GM23338 (cell line): ENCODE measurements at regions not wholly inside any gene's neighbourhood (a gene's known extent, or its start where the extent isn't known, plus 50 kb on each side); places are given as distances from the start of the nearest gene placed in this dataset.

Experiments used
- EZH2 ChIP-seq: fragments of 200-600 bp; sonication (generic); IDR thresholded peaks from one replicate; pipeline ENCODE4 v1.8.0; 2017; ENCODE audit warnings: antibody characterized with exemption, mild to moderate bottlenecking, low read depth; ENCODE audit not compliant: unreplicated experiment
- TF ChIP-seq, protein P1 (sequence below): IDR thresholded peaks from one replicate; pipeline ENCODE4 v1.6.1; 2018; ENCODE audit warnings: antibody characterized with exemption; ENCODE audit not compliant: unreplicated experiment
- TF ChIP-seq, protein P2 (sequence below), 2 experiments: fragments of 200-600 bp in 1 of 2; sonication (generic) in 1 of 2; conservative IDR thresholded peaks; 2 replicates each; pipeline versions ENCODE4 v1.5.1 to v1.6.1; 2016 to 2017; ENCODE audit warnings: antibody characterized with exemption in 2 of 2, low read depth in 2 of 2, mild to moderate bottlenecking in 2 of 2, moderate library complexity in 1 of 2

DNA sequence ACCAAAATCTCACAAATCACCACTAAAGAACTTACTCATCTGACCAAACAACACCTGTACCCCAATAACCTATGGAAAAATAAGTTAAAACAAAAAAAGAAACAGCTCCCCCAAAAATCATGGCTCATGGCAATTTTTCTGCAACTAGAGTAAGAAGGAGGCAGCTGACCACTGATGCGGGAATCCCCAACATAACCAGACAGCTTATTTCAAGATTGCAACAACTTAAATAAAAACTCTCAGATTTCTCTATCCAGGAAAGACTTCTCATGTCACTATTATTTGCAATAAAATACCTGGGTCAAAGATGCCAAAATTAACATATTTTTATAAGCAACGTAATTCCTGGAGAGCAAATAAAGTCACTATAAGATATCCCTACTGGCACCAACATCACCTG, 128.1 kb upstream of the LY86 start:
- no peak for TF ChIP-seq EZH2
- TF ChIP-seq, protein P1, sequence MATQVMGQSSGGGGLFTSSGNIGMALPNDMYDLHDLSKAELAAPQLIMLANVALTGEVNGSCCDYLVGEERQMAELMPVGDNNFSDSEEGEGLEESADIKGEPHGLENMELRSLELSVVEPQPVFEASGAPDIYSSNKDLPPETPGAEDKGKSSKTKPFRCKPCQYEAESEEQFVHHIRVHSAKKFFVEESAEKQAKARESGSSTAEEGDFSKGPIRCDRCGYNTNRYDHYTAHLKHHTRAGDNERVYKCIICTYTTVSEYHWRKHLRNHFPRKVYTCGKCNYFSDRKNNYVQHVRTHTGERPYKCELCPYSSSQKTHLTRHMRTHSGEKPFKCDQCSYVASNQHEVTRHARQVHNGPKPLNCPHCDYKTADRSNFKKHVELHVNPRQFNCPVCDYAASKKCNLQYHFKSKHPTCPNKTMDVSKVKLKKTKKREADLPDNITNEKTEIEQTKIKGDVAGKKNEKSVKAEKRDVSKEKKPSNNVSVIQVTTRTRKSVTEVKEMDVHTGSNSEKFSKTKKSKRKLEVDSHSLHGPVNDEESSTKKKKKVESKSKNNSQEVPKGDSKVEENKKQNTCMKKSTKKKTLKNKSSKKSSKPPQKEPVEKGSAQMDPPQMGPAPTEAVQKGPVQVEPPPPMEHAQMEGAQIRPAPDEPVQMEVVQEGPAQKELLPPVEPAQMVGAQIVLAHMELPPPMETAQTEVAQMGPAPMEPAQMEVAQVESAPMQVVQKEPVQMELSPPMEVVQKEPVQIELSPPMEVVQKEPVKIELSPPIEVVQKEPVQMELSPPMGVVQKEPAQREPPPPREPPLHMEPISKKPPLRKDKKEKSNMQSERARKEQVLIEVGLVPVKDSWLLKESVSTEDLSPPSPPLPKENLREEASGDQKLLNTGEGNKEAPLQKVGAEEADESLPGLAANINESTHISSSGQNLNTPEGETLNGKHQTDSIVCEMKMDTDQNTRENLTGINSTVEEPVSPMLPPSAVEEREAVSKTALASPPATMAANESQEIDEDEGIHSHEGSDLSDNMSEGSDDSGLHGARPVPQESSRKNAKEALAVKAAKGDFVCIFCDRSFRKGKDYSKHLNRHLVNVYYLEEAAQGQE = no peak
- TF ChIP-seq, protein P2, sequence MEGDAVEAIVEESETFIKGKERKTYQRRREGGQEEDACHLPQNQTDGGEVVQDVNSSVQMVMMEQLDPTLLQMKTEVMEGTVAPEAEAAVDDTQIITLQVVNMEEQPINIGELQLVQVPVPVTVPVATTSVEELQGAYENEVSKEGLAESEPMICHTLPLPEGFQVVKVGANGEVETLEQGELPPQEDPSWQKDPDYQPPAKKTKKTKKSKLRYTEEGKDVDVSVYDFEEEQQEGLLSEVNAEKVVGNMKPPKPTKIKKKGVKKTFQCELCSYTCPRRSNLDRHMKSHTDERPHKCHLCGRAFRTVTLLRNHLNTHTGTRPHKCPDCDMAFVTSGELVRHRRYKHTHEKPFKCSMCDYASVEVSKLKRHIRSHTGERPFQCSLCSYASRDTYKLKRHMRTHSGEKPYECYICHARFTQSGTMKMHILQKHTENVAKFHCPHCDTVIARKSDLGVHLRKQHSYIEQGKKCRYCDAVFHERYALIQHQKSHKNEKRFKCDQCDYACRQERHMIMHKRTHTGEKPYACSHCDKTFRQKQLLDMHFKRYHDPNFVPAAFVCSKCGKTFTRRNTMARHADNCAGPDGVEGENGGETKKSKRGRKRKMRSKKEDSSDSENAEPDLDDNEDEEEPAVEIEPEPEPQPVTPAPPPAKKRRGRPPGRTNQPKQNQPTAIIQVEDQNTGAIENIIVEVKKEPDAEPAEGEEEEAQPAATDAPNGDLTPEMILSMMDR (conservative IDR thresholded peaks at IDR 0.05; ENCODE audit: low read depth in 2 of 2) = no peak
